Skeletal muscle tissue (tissue), 3 donors: ENCODE measurements at regions not wholly inside any gene's neighbourhood (a gene's known extent, or its start where the extent isn't known, plus 50 kb on each side); places are given as distances from the start of the nearest gene placed in this dataset.
"Not testable (repeated sequence)": the region's sequence is repeated elsewhere in the genome, so short reads cannot be mapped to it uniquely, and the experiment has no call there.

Source experiments
- H3K27ac ChIP-seq: one replicate; pipeline ENCODE4 v1.7.0; 2013; ENCODE audit warnings: mild to moderate bottlenecking, low read depth, low read length, inconsistent platforms
- H3K27me3 ChIP-seq, 3 donors: one replicate each; pipeline ENCODE4 v1.7.0; 2013; ENCODE audit warnings: low read length in 3 of 3; ENCODE audit not compliant: control insufficient read depth in 3 of 3, insufficient read depth in 3 of 3
- H3K36me3 ChIP-seq, 3 donors: one replicate each; pipeline ENCODE4 v1.7.0; 2013; ENCODE audit warnings: low read length in 3 of 3; ENCODE audit not compliant: control insufficient read depth in 3 of 3, insufficient read depth in 3 of 3
- H3K4me1 ChIP-seq, 3 donors: one replicate each; pipeline ENCODE4 v1.7.0; 2013; ENCODE audit warnings: low read length in 3 of 3, mild to moderate bottlenecking in 3 of 3; ENCODE audit not compliant: control insufficient read depth in 3 of 3, insufficient read depth in 3 of 3
- H3K4me3 ChIP-seq, 3 donors: one replicate each; pipeline ENCODE4 v1.7.0; 2013; ENCODE audit warnings: low read length in 3 of 3
- H3K9ac ChIP-seq, 3 donors: one replicate each; pipeline ENCODE4 v1.7.0; 2013; ENCODE audit warnings: low read length in 3 of 3, mild to moderate bottlenecking in 3 of 3, moderate library complexity in 2 of 3, low read depth in 1 of 3
- H3K9me3 ChIP-seq, 3 donors: one replicate each; pipeline ENCODE4 v1.7.0; 2013; ENCODE audit warnings: low read length in 3 of 3; ENCODE audit not compliant: control insufficient read depth in 3 of 3
- donor health status: Osteomylitis.

DNA sequence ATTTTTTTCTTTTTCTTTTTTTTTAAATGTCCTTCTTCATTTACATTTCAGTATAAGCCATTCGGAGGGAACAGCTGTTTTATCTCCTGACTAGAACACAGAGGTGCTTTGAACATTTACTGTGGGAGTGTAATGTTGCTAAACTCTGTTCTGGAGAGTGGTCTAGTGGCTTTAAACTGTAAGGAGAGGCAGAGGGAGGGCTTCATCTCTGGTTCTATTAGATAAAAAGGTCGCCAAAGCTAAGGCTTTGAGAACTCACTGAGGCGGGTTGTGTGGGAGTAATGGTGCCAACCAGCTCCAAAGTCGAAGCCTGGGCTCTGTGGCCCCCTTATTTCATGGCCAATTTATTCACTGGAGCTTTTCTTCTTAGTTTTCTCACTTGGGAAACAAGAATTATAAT, 133.2 kb downstream of the ANXA2 start:
- Histone ChIP-seq H3K9ac (no peak overlapping the region), H3K36me3 (no peaks in the 10 kb centered on the region), H3K27me3 (peaks cover 0 to 12% (median 0%) of the 10 kb centered on the region in 3 donors), H3K27ac (no peak overlapping the region), H3K4me3 (no peak overlapping the region), H3K4me1 (no peaks in the 10 kb centered on the region), H3K9me3 (no peaks in the 10 kb centered on the region)

- Histone ChIP-seq H3K4me3 (no peak overlapping the region), H3K27me3 (peaks cover 0 to 12% (median 0%) of the 10 kb centered on the region in 3 donors)
These were observed 132.7 kb downstream of the ANXA2 start for GRCh38 chr15:60265057-60265456.

GRCh38 chr15:60272623-60273022, 125.2 kb downstream of the ANXA2 start:
- Histone ChIP-seq H3K36me3 (no peaks in the 10 kb centered on the region), H3K4me3 (no peak overlapping the region), H3K27me3 (peaks cover 0 to 4% (median 0%) of the 10 kb centered on the region in 3 donors), H3K9ac (no peak overlapping the region), H3K27ac (no peak overlapping the region), H3K9me3 (peaks cover 0 to 9% (median 2%) of the 10 kb centered on the region in 3 donors), H3K4me1 (no peaks in the 10 kb centered on the region)

More at GRCh38 chr15:60265057-60265456, 132.7 kb downstream of the ANXA2 start:
- Histone ChIP-seq H3K9ac (no peak overlapping the region), H3K4me1 (no peaks in the 10 kb centered on the region), H3K9me3 (no peaks in the 10 kb centered on the region), H3K27ac (no peak overlapping the region), H3K36me3 (no peaks in the 10 kb centered on the region)

DNA sequence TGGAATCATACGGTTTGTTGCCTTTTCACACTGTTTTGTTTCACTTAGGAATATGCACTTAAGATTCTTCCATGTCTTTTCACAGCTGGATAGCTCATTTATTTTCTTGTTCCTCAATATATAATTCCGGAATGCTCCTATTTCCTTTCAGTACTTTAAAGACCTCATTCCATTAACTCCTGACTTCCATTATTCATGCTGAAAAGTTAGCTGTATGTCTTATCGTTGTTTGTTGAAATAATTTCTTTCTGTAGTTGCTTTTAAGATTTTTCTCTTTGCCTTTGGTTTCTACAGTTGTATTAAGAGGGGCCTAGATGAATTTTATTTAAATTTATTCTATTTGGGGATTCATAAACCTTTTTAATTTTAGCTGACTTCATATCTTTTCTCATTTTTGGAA, 122.2 kb downstream of the ANXA2 start:
- Histone ChIP-seq H3K36me3 (no peaks in the 10 kb centered on the region), H3K4me3 (no peak overlapping the region), H3K9me3 (peaks cover 0 to 9% (median 2%) of the 10 kb centered on the region in 3 donors), H3K4me1 (no peaks in the 10 kb centered on the region), H3K27me3 (peaks cover 0 to 6% (median 2%) of the 10 kb centered on the region in 3 donors), H3K27ac (no peak overlapping the region), H3K9ac (no peak overlapping the region)

DNA sequence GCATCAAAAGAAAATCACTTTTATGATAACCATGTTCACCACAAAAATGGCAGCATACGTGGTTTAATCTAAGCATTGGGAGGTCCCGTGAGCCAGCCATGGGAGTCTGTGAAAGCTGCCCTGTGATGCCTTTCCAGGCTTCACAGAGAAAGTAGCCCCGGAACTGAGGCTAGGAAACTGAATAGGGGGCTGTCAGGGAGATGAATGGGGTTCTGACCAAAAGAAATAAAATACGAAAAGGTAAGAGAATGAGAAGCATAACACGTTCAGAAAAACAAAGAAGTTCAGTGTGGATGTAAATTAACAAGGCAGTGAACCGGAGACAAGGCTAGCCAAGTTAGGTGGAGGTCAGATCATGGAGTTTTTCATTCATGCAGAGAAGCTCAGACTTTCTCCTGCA, 118.9 kb downstream of the ANXA2 start:
- H3K4me3 ChIP-seq: no peak overlapping the region

DNA sequence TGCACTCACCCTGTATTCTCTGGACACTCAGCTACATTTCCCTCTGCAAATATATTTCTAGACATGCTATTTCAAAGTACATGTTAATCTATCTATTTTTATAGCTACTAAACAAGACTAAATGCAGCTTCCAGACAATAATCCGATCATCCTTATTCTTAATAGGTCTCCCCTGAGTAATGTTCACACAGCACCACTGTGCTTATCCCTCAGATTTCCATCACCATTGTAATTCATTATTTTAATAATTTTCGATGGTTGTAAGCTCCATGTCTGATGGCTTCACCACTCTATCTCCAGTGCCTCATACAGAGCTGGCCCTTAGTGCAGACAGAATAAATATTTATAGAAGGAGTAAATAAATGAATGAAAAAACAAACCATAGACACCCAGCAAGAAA, 117.5 kb downstream of the ANXA2 start:
- H3K9me3 ChIP-seq: peaks cover 0 to 7% (median 2%) of the 10 kb centered on the region in 3 donors
- no peak overlapping the region for H3K9ac ChIP-seq
- no peaks in the 10 kb centered on the region for H3K36me3 ChIP-seq
- no peak overlapping the region for H3K27ac ChIP-seq
- H3K4me1 ChIP-seq: no peaks in the 10 kb centered on the region
- H3K4me3 ChIP-seq: no peak overlapping the region
- H3K27me3 ChIP-seq: peaks cover 3 to 11% (median 6%) of the 10 kb centered on the region in 3 donors

More for the DNA sequence above, 118.9 kb downstream of the ANXA2 start:
- Histone ChIP-seq H3K4me1 (no peaks in the 10 kb centered on the region), H3K36me3 (no peaks in the 10 kb centered on the region), H3K27ac (no peak overlapping the region), H3K9me3 (peaks cover 0 to 9% (median 2%) of the 10 kb centered on the region in 3 donors), H3K9ac (no peak overlapping the region), H3K27me3 (peaks cover 0 to 2% (median 2%) of the 10 kb centered on the region in 3 donors)

GRCh38 chr15:60283936-60284335, 113.8 kb downstream of the ANXA2 start:
- Histone ChIP-seq H3K9me3 (no peaks in the 10 kb centered on the region), H3K4me3 (no peak overlapping the region), H3K36me3 (no peaks in the 10 kb centered on the region), H3K4me1 (no peaks in the 10 kb centered on the region), H3K27me3 (peaks cover 3 to 9% (median 3%) of the 10 kb centered on the region in 3 donors), H3K27ac (no peak overlapping the region), H3K9ac (no peak overlapping the region)

DNA sequence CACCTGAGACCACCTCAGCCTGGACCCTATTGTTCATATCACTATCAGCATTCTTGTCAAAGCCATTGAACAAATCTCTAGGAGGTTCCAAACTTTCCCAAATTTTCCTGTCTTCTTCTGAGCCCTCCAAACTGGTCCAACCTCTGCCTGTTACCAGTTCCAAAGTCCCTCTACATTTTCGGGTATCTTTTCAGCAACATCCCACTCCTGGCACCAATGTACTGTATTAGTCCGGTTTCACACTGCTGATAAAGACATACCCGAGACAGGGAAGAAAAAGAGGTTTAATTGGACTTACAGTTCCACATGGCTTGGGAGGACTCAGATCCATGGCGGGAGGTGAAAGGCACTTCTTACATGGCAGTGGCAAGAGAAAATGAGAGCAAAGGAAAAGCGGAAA, 101.9 kb downstream of the ANXA2 start:
- not testable (repeated sequence) for H3K9me3 ChIP-seq, H3K27me3 ChIP-seq, H3K9ac ChIP-seq, H3K4me3 ChIP-seq, H3K27ac ChIP-seq, H3K36me3 ChIP-seq, H3K4me1 ChIP-seq

GRCh38 chr15:60297047-60297446, 100.7 kb downstream of the ANXA2 start:
- no peaks in the 10 kb centered on the region for H3K9me3 ChIP-seq
- peaks cover 0 to 3% (median 0%) of the 10 kb centered on the region in 3 donors for H3K4me1 ChIP-seq
- no peak overlapping the region for H3K9ac ChIP-seq
- H3K36me3 ChIP-seq: no peaks in the 10 kb centered on the region
- peaks cover 0 to 6% (median 0%) of the 10 kb centered on the region in 3 donors for H3K27me3 ChIP-seq
- H3K4me3 ChIP-seq: no peak overlapping the region
- H3K27ac ChIP-seq: no peak overlapping the region
